Upper lobe of right lung (tissue), 1 donor: ENCODE measurements at regions not wholly inside any gene's neighbourhood (a gene's known extent, or its start where the extent isn't known, plus 50 kb on each side); places are given as distances from the start of the nearest gene placed in this dataset.

Experiments used
- ATAC-seq: fragments of 200-7000 bp; cut with Tn5 transposase; one replicate; pipeline ENCODE4 v1.9.1; 2020; ENCODE audit warnings: mild to moderate bottlenecking, moderate library complexity
- DNase-seq: peaks from one replicate; pipeline ENCODE4 v3.0.0-alpha.2; 2020
- H3K27ac ChIP-seq: fragments of 200-600 bp; one replicate; pipeline ENCODE4 v1.8.0; 2022
- H3K27me3 ChIP-seq: fragments of 200-600 bp; one replicate; pipeline ENCODE4 v1.8.0; 2022; ENCODE audit warnings: mild to moderate bottlenecking
- H3K36me3 ChIP-seq: fragments of 200-600 bp; one replicate; pipeline ENCODE4 v1.8.0; 2022
- H3K4me1 ChIP-seq: fragments of 200-600 bp; one replicate; pipeline ENCODE4 v1.8.0; 2022
- H3K4me3 ChIP-seq: fragments of 200-600 bp; one replicate; pipeline ENCODE4 v1.8.0; 2022; ENCODE audit warnings: mild to moderate bottlenecking
- H3K9me3 ChIP-seq: fragments of 200-600 bp; one replicate; pipeline ENCODE4 v1.8.0; 2022
- intact Hi-C: fragments of 100-400 bp; cut with DNase I; formaldehyde crosslinking; loops from one replicate; pipeline ENCODE4 v1.11.0; 2022
- TF ChIP-seq, protein P1 (sequence below): fragments of 200-600 bp; IDR thresholded peaks from one replicate; pipeline ENCODE4 v1.8.0; 2022; ENCODE audit warnings: antibody characterized with exemption
- donor health status: DM: no; HTN: yes; CAD: no; lungs with severe emphysema.

DNA sequence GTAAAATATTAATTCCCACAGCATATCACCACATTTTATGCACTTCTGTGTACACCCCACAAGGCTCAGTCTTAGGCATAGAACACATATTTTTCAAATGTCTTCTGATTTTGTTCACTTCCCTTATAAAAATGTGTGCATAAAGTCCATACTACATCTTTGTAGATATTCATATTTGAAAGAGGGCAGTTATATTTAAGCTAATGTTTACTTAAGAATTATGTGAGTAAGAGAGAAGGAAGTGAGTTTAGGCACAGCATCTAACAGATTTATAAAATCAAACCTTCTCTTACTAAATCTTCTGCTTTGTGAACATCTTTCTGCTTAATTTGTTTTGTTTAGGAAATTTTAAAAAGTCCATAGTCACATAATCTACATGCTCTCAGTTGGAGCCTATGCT lies 648.1 kb downstream of the FSCB start:
- no peak for ATAC-seq
- TF ChIP-seq, protein P1, sequence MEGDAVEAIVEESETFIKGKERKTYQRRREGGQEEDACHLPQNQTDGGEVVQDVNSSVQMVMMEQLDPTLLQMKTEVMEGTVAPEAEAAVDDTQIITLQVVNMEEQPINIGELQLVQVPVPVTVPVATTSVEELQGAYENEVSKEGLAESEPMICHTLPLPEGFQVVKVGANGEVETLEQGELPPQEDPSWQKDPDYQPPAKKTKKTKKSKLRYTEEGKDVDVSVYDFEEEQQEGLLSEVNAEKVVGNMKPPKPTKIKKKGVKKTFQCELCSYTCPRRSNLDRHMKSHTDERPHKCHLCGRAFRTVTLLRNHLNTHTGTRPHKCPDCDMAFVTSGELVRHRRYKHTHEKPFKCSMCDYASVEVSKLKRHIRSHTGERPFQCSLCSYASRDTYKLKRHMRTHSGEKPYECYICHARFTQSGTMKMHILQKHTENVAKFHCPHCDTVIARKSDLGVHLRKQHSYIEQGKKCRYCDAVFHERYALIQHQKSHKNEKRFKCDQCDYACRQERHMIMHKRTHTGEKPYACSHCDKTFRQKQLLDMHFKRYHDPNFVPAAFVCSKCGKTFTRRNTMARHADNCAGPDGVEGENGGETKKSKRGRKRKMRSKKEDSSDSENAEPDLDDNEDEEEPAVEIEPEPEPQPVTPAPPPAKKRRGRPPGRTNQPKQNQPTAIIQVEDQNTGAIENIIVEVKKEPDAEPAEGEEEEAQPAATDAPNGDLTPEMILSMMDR, result no peak

DNA sequence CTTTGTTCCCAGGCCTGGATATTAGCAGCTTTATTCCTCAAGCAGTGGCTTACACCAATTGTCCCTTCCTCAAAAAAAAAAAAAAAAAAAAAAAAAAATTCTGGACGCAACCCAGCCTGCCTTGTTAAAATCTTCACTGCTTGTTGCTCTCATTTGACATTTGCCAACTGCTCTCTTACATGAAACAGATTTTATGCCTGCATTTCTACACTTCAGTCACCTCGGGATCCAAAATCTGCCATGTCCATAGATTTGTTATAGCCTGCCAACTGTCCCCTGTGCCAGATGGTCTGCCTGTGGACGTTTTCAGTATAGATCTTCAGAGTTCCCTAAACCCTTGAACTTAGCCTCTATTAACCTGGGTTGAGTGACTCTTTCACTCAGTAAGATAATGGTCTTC lies 651.5 kb downstream of the FSCB start:
- no peak for DNase-seq
- H3K9me3 ChIP-seq, result no peaks in the 10 kb centered on the region
- no peak overlapping the region for H3K4me3 ChIP-seq
- intact Hi-C loops, result no loop called here
- H3K4me1 ChIP-seq, result no peaks in the 10 kb centered on the region
- no peak for ATAC-seq
- H3K27ac ChIP-seq, result no peak overlapping the region
- TF ChIP-seq, protein P1, result no peak
- no peaks in the 10 kb centered on the region for H3K36me3 ChIP-seq
- H3K27me3 ChIP-seq, result no peaks in the 10 kb centered on the region

More for the DNA sequence above, 648.1 kb downstream of the FSCB start:
- intact Hi-C loops, result no loop called here
- no peak for DNase-seq
- Histone ChIP-seq H3K4me1 (no peaks in the 10 kb centered on the region), H3K4me3 (no peak overlapping the region), H3K27ac (no peak overlapping the region), H3K27me3 (no peaks in the 10 kb centered on the region), H3K9me3 (no peaks in the 10 kb centered on the region), H3K36me3 (no peaks in the 10 kb centered on the region)

DNA sequence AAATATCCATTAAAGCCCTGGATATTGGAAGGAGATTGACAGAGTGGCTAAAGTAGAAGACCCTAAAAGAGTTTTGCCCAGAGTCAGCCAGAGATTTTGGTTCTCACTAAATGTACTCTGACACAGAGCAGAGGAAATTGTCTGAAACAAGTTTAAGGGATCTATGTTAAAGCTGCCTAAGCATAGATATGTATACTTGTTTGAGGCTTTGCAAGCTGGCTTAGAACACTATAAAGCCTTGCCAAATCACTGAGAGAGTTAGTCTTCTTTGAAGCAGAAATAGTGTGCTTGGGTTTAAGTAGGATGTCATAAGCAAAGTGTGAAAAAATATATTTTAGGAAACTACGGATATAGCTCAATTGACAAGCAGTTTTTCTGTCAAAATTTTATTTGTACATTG lies 653.5 kb downstream of the FSCB start:
- H3K9me3 ChIP-seq, result no peaks in the 10 kb centered on the region
- H3K4me1 ChIP-seq, result no peaks in the 10 kb centered on the region
- TF ChIP-seq, protein P1, result no peak
- H3K4me3 ChIP-seq, result no peak overlapping the region
- intact Hi-C loops, result no loop called here
- H3K27ac ChIP-seq, result no peak overlapping the region
- DNase-seq (no peak), ATAC-seq (no peak)
- H3K36me3 ChIP-seq, result no peaks in the 10 kb centered on the region
- no peaks in the 10 kb centered on the region for H3K27me3 ChIP-seq

DNA sequence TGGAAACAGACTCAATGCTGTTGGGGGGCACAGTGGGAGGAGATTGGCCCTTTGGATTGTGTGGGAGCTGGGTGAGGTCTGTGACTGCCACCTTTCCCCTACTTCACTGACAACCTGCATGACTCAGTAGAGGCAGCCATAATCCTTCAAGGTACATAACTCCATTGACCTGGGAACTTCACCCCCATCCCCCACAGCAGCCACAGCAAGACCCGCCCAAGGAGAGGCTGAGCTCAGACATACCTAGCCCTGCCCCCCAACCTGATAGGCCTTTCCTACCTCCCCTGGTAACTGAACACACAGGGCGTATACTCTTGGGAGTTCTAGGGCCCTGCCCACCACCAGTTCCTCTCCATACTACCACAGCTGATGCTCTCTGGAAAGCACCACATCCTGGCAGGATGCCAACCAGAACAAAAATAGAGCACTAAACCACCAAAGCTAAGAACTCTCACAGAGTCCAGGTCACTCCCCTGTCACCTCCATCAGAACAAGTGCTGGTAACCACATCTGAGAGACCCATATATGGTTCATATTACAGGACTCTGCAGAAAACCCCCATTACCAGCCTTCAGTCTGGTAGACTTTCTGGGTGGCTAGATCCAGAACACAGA lies 703.9 kb downstream of the FSCB start:
- DNase-seq (no peak), ATAC-seq (no peak)
- no peaks in the 10 kb centered on the region for H3K4me1 ChIP-seq
- H3K27ac ChIP-seq, result no peak overlapping the region
- TF ChIP-seq, protein P1, result no peak
- intact Hi-C loops, result no loop called here
- H3K27me3 ChIP-seq, result no peaks in the 10 kb centered on the region
- H3K36me3 ChIP-seq, result no peaks in the 10 kb centered on the region
- no peaks in the 10 kb centered on the region for H3K9me3 ChIP-seq
- no peak overlapping the region for H3K4me3 ChIP-seq

DNA sequence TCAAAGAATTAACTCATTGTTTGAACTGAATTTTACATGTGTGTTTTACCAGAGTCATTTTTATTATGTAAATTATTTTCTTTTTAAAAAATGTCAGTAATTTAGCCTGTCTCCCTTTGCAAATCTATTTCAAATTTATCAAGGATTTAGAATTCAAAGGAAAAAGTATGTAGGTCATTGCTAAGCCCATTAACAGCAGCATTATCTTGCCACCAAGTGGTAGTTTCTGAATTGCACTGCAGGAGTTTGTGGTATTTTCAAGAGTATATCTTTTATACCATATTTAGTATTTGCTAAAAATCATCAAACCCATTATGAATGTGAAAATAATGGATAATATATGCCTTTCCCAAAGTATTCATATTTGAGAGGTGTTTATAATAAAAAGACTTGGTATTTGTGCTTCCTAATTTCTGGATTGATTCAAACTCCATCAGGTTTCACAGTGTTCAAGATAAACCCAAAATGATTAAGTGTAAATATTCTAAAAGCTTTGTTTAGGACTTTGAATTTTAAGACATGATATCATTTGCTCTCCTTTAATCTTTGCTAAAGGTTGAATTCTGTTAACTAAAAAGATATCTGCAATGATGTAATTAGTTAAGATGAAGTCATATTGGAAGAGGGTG lies 711.4 kb downstream of the FSCB start:
- Histone ChIP-seq H3K27me3 (no peaks in the 10 kb centered on the region), H3K4me1 (no peaks in the 10 kb centered on the region), H3K36me3 (no peaks in the 10 kb centered on the region), H3K9me3 (no peaks in the 10 kb centered on the region), H3K4me3 (no peak overlapping the region), H3K27ac (no peak overlapping the region)
- TF ChIP-seq, protein P1, result no peak
- intact Hi-C loops, result no loop called here
- ATAC-seq, result no peak
- no peak for DNase-seq

DNA sequence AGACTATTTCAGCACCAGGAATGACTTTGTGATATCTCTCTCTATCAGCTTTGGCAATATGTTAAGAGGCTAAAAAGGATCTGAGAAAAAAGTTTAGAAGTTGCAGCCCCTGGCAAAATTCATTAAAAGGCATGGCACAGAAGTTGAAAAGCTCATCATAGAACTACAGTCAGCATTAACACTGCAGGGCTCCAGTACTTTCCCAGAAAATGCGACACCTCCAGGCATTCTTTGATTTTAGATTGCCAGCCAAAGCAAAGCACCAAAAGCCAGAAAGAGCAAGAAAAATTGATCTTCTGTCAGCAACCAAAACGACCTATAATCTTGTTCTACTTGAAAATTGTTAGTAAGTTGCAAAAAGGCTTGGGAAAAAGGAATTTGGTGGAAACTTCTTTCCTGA lies 713.5 kb downstream of the FSCB start:
- Histone ChIP-seq H3K27me3 (no peaks in the 10 kb centered on the region), H3K4me3 (no peak overlapping the region), H3K4me1 (no peaks in the 10 kb centered on the region), H3K36me3 (no peaks in the 10 kb centered on the region), H3K9me3 (no peaks in the 10 kb centered on the region), H3K27ac (no peak overlapping the region)
- ATAC-seq (no peak), DNase-seq (no peak)
- intact Hi-C loops, result no loop called here
- TF ChIP-seq, protein P1, result no peak
